HPDE6-E6E7 (cell line): ENCODE measurements at regions not wholly inside any gene's neighbourhood (a gene's known extent, or its start where the extent isn't known, plus 50 kb on each side); places are given as distances from the start of the nearest gene placed in this dataset.
A peak's percentile ranks its signal among the peaks of the same experiment; 100 is the strongest.
"Not testable (repeated sequence)": the region's sequence is repeated elsewhere in the genome, so short reads cannot be mapped to it uniquely, and the experiment has no call there.

Experiments used
- DNase-seq: peaks from one replicate; pipeline ENCODE4 v3.0.0; 2011; ENCODE audit warnings: missing footprints; ENCODE audit errors: extremely low spot score

DNA sequence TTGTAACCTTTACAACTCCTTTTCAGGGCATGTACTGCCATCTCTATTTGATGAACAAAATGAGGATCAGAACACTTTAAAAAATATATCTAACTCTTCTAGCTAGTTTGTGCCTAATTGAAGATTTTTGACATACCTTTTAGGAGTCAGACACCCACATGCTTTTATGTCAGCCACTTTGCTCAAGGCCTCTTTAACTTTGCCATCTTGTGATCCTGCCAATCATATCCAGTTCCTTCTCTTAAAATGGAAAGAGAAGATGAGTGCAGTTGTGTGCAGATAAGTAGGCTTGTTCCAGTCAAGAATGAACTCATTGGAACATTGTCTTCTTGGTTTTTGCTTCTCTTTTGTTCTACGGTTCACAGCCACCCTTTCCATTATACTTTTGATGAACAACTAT is 425.6 kb upstream of the TNC start:
- DNase-seq, result no peak

DNA sequence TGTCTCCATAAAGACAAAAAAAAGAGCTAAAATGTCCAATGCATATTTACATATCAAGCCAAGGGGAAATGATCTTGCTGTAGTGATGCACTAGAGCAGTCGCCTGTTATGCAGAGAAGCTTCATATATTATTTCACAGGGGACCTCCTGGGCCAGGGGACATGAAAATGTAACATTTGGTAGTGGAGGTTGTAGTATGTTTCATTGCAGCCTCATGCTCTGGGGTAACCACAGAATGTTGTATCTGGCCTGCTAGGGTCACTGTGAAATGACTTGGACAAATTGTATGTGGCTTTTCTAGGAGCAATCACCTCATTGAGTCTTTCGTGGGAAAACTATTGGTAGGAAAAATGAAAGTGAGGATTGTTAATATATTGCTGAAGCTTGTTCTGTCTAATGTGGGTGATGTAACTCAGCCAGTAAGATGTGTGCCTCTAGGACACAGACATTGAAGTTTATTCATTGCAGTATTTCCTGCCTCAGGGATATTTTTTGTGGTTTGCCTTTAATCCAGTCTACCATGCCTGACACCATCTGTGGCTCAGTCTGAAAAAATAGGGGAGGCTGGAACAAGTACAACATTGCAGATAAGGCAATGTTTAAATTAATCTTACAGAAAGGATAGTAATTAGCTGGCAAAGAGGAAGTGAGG is 430.8 kb upstream of the TNC start:
- DNase-seq, result no peak

DNA sequence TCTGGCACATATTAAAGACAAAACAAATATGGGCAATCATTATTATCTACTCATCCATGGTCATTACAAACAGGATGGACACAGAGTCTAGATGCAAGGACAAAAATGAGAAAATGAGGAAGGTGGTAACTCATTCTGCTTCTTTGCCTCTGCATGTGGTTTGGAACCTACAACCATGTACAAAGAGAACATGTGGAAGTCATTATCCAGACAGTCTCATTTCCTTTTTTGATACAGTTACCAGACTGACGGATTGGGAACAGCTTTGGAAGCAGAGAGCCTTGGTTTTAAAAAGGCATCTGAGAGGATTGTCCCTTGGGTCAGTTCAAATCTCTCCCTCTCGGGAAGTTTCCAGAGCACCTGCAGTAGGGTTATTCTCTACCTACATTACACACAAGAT is 433.4 kb upstream of the TNC start:
- no peak for DNase-seq

- no peak for DNase-seq
These were observed 435.3 kb upstream of the TNC start for GRCh38 chr9:115553060-115553773.

DNA sequence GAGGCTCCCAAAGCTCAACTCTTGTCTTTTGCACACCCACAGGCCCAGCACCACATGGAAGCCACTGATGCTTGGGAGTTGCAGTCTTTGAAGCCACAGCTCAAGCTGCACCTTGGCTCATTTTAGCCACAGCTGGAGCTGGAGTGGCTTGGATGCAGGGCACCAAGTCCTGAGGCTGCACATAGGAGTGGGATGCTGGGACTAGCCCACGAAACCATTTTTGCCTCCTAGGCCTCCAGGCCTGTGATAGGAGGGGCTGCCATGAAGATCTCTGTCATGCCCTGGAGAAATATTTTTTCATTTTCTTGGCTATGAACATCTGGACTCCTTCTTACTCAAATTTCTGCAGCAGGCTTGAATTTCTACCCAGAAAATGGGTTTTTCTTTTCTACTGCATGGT is 438.5 kb upstream of the TNC start:
- DNase-seq, result no peak

- no peak for DNase-seq
These were observed 457.2 kb upstream of the TNC start for GRCh38 chr9:115575147-115575546.

DNA sequence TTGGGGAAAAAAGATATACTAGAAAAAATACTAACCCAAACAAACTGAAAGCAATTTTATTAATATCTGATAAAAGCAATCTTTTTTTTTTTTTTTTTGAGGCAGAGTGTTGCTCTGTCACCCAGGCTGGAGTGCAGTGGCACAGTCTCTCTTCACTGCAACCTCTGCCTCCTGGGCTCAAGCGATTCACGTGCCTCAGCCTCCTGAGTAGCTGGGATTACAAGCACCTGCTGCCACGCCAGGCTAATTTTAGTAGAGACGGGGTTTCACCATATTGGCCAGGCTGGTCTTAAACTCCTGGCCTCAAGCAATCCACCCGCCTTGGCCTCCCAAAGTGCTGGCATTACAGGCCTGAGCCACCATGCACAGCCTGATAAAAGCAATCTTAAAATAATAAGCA is 467.5 kb upstream of the TNC start:
- not testable (repeated sequence) for DNase-seq

- no peak for DNase-seq
These were observed 469.4 kb upstream of the TNC start for GRCh38 chr9:115587310-115587709.

DNA sequence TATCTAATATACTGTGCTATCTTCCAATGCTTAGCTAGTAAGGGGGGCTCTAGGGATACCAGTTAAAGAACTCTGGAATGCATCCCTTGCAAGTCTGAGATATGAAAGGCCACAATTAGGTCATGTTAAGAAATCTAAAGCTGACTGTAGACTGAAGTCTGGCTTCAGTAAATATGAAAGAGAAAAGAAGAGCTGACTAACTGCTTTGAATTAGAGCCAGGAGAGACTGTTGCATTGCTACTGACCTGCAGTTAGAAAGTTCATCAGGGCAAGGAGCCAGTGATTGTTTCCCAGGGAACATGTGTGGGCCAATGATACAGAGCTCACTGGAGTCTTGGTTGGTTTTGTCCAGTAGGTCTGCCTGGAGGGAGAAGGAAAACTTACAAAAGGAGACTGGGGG is 472.1 kb upstream of the TNC start:
- peak; percentile 61 for DNase-seq

DNA sequence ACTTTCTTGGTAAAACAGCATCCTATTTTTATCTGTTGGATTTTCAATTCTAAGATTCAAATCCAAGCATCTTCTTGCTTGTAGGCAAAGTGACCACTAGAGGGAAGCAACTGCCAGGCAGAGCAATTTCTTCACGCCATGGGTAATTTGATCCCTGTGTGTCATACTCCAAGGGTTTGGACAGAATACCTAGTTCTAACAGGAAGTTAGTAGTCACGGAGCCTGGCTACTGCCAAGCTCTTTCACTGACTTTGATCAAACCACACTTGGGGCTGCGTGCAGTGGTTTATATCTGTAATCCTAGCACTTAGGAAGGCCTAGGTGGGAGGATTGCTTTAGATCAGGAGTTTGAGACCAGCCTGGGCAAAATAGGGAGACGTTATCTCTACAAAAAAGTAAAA is 473.6 kb upstream of the TNC start:
- peak; percentile 87 for DNase-seq

DNA sequence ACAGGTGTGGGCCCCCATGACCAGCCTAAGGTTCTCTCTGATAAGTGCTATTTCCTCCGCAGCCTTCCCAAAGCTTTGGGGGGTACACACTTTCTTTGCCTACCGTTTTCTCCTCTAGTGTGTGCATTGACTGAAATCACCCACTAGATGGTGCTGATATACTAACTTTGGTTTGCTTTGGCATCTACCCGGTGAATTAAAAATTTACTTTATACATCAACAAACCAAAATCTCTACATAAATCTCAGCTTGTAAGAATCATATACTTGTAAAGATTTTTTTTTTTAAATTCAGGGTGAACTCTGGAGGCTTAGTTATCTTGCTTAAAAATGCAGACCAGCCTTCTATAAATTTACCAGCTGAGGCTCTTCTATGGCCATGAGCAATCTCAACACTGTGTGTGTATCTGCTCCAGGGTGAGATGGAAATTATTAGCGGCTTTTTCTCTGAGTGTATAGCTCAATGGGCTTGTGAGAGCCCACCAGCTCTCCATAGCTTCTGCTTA is 475.7 kb upstream of the TNC start:
- DNase-seq, result no peak

GRCh38 chr9:115594557-115594956 is 476.6 kb upstream of the TNC start:
- DNase-seq, result no peak

GRCh38 chr9:115596021-115596745 is 478.2 kb upstream of the TNC start:
- no peak for DNase-seq

DNA sequence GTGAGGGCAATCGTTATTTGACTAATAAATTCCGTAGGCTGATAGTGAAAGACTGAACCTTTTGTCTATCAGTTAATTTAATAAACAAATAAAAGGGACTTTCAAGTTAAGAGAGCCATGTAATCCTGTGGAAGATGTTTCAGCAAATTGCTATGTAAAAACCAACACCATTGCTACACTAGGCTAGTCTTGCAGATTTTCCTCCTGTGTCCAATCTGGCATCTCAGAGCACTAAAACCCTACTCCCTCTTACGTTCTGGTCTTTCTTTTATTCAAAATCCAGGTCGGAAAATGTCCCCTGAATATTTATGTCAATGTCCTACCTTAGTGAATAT is 478.8 kb upstream of the TNC start:
- no peak for DNase-seq

- DNase-seq, result no peak
These were observed 479.5 kb upstream of the TNC start for GRCh38 chr9:115597330-115597895.

DNA sequence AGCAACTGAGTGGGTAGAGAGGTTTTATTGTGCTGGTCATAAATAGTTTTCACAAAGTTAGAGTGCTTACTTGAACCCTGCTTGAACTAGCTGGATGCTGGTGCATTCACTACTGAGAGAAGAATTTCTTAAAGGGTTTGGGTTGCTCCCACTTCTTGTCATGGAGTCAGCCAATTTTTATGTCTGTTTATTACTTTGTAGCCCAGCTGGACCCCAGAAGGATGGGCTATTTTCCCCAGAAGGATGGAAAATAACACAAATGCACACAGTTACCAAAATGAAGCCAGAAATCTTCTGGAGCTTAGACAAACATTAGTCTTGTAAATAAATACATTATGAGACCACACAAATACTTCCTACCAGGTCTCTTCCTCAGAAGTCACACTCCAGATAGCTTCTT is 480.8 kb upstream of the TNC start:
- no peak for DNase-seq

DNA sequence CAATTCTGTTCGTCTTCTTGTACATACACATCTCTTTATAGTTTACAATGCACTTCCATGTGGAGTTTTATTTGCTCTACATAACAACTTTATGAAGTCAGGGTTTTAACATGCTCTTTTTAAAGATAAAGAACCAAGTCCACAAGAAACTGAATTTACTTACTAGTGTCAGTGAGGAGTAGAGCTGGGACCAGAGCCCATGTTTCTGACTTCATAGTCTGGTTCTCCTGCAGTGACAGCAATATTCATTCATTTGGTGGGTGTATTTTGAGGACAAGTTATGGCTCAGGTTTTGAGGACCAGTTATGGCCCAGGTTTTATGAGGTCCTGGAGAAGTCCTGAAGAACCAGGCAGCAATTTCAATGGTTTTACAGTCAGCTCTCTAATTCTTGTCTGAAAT is 481.9 kb upstream of the TNC start:
- DNase-seq, result no peak

GRCh38 chr9:115601434-115601833 is 483.5 kb upstream of the TNC start:
- no peak for DNase-seq

GRCh38 chr9:115604831-115605483 is 487.0 kb upstream of the TNC start:
- no peak for DNase-seq

GRCh38 chr9:115606838-115607237 is 488.9 kb upstream of the TNC start:
- DNase-seq, result no peak

- no peak for DNase-seq
These were observed 496.5 kb upstream of the TNC start for GRCh38 chr9:115614326-115614999.

GRCh38 chr9:115615000-115615401 is 497.0 kb upstream of the TNC start:
- no peak for DNase-seq
